ENCODE measurements at regions not wholly inside any gene's neighbourhood (a gene's known extent, or its start where the extent isn't known, plus 50 kb on each side); places are given as distances from the start of the nearest gene placed in this dataset.

- Histone ChIP-seq H3K27ac (ENCODE audit: low read depth, low read length) (no peak overlapping the region), H3K27me3 (ENCODE audit: insufficient read depth, low read length) (no peaks in the 10 kb centered on the region), H2AFZ (ENCODE audit: low read length, unreplicated experiment) (no peak overlapping the region), H3K79me2 (ENCODE audit: control insufficient read depth, insufficient read depth, low read length, unreplicated experiment) (no peaks in the 10 kb centered on the region), H3K4me3 (ENCODE audit: low read depth, low read length) (no peak overlapping the region), H3K36me3 (ENCODE audit: insufficient read depth, low read length) (no peaks in the 10 kb centered on the region), H3K4me1 (ENCODE audit: control insufficient read depth, insufficient read depth, low read length, unreplicated experiment) (no peaks in the 10 kb centered on the region)
Observed at GRCh38 chr4:166658585-166658984, 575.7 kb downstream of the SPOCK3 start.

DNA sequence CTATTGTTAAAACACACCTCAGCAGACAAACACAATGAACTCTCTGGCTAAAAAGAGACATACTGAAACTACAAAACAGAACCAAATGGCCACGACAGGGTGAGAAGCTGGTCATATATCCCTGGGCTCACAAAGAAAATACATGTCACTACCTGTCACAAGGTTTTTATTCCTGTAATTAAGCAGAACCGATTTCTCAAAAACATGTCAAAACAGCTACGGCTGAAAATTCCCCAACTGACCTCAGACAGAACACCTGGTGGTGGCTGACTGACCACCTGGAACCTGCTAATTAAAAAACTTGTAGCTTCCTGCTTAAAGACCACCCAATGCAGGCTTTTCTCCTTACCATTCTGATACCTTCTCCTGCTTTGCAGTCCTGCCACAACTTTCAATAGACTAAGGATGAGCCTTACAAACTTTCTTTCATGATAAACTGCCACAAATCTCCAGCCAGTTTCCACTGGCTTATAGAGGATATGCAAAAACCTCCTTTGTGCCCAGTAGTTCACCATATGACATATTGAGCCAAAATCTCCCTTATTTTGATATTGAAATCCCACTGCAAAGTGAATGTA lies 571.9 kb downstream of the SPOCK3 start:
- Histone ChIP-seq H2AFZ (ENCODE audit: low read length, unreplicated experiment) (no peak overlapping the region), H3K4me3 (ENCODE audit: low read depth, low read length) (no peak overlapping the region), H3K27me3 (ENCODE audit: insufficient read depth, low read length) (no peaks in the 10 kb centered on the region), H3K36me3 (ENCODE audit: insufficient read depth, low read length) (no peaks in the 10 kb centered on the region), H3K4me1 (ENCODE audit: control insufficient read depth, insufficient read depth, low read length, unreplicated experiment) (no peaks in the 10 kb centered on the region), H3K79me2 (ENCODE audit: control insufficient read depth, insufficient read depth, low read length, unreplicated experiment) (no peaks in the 10 kb centered on the region), H3K27ac (ENCODE audit: low read depth, low read length) (no peak overlapping the region)

GRCh38 chr4:166670341-166670740 lies 564.0 kb downstream of the SPOCK3 start:
- H3K4me3 ChIP-seq (ENCODE audit: low read depth, low read length): no peak overlapping the region
- H3K27ac ChIP-seq (ENCODE audit: low read depth, low read length): no peak overlapping the region
- no peaks in the 10 kb centered on the region for H3K79me2 ChIP-seq (ENCODE audit: control insufficient read depth, insufficient read depth, low read length, unreplicated experiment)
- 0 out of 2 replicates have a peak, but pooled peaks cover 2% of the 10 kb centered on the region for H3K27me3 ChIP-seq (ENCODE audit: insufficient read depth, low read length)
- H2AFZ ChIP-seq (ENCODE audit: low read length, unreplicated experiment): no peak overlapping the region
- no peaks in the 10 kb centered on the region for H3K36me3 ChIP-seq (ENCODE audit: insufficient read depth, low read length)
- no peaks in the 10 kb centered on the region for H3K4me1 ChIP-seq (ENCODE audit: control insufficient read depth, insufficient read depth, low read length, unreplicated experiment)

DNA sequence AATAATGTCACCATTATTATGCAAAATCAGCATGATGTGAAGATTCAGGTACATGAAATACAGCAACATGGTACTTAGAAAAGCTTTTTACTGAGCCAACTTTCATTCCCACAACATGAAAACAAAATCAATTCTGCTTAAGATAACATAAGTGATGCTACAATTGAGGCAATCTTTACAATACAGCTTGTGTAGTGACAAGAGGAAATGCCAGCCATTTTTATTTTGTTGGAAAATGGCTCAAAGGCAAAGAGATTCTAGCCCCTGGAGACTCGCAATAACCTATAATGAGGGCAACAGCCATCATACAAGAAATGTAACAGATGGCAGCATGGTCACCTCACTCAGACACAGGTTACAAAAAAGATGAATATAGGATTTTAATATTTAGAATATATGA lies 560.4 kb downstream of the SPOCK3 start:
- H3K4me1 ChIP-seq (ENCODE audit: control insufficient read depth, insufficient read depth, low read length, unreplicated experiment): no peaks in the 10 kb centered on the region
- no peak overlapping the region for H3K4me3 ChIP-seq (ENCODE audit: low read depth, low read length)
- no peaks in the 10 kb centered on the region for H3K36me3 ChIP-seq (ENCODE audit: insufficient read depth, low read length)
- H3K27ac ChIP-seq (ENCODE audit: low read depth, low read length): no peak overlapping the region
- no peak overlapping the region for H2AFZ ChIP-seq (ENCODE audit: low read length, unreplicated experiment)
- no peaks in the 10 kb centered on the region for H3K79me2 ChIP-seq (ENCODE audit: control insufficient read depth, insufficient read depth, low read length, unreplicated experiment)
- no peaks in the 10 kb centered on the region for H3K27me3 ChIP-seq (ENCODE audit: insufficient read depth, low read length)

DNA sequence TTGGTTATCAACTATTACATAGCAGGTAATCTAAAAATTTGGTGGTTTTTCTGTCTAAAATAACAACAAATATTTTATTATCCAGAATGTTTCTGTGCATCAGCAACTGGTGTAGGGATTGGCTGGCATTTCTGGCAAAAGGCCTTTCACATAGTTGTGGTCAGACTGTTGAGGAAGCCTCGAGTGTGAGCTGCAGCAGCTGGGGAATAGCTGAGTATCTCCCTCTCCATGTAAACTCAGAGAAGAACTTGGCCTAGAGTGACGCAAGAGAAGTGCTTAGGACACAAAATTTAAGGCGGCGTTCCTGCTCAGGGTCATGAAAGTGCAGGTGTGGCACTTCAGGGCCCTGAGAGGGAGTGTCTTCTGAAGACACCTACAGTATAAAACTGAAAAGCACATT lies 558.9 kb downstream of the SPOCK3 start:
- H2AFZ ChIP-seq (ENCODE audit: low read length, unreplicated experiment): no peak overlapping the region
- no peak overlapping the region for H3K27ac ChIP-seq (ENCODE audit: low read depth, low read length)
- no peaks in the 10 kb centered on the region for H3K79me2 ChIP-seq (ENCODE audit: control insufficient read depth, insufficient read depth, low read length, unreplicated experiment)
- no peaks in the 10 kb centered on the region for H3K27me3 ChIP-seq (ENCODE audit: insufficient read depth, low read length)
- H3K4me1 ChIP-seq (ENCODE audit: control insufficient read depth, insufficient read depth, low read length, unreplicated experiment): no peaks in the 10 kb centered on the region
- no peaks in the 10 kb centered on the region for H3K36me3 ChIP-seq (ENCODE audit: insufficient read depth, low read length)
- H3K4me3 ChIP-seq (ENCODE audit: low read depth, low read length): no peak overlapping the region

- H3K4me3 ChIP-seq (ENCODE audit: low read depth, low read length): no peak overlapping the region
- H3K27ac ChIP-seq (ENCODE audit: low read depth, low read length): no peak overlapping the region
- no peak overlapping the region for H2AFZ ChIP-seq (ENCODE audit: low read length, unreplicated experiment)
- H3K27me3 ChIP-seq (ENCODE audit: insufficient read depth, low read length): peaks cover 31% of the 10 kb centered on the region
- H3K36me3 ChIP-seq (ENCODE audit: insufficient read depth, low read length): no peaks in the 10 kb centered on the region
- no peaks in the 10 kb centered on the region for H3K79me2 ChIP-seq (ENCODE audit: control insufficient read depth, insufficient read depth, low read length, unreplicated experiment)
- no peaks in the 10 kb centered on the region for H3K4me1 ChIP-seq (ENCODE audit: control insufficient read depth, insufficient read depth, low read length, unreplicated experiment)
Observed at GRCh38 chr4:166680796-166681195, 553.5 kb downstream of the SPOCK3 start.

DNA sequence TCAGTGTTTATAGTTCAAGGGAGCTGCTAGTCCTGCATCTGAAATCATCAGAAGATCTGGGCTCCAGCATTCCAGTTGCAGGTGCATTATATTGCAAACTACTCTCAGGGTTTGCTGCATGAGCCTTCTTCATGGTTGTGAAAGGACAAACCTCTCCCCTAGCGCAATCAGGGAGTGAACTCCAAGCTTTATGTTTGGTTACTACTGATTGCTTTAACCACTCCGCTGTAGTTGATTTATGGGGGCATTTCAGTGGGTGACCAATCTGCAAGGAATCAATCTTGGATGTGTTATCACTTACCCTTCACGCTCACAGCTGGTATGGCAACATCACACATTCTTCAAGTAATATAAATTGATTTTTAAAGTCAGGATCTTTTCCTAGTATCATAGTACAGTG lies 552.1 kb downstream of the SPOCK3 start:
- peaks cover 34% of the 10 kb centered on the region for H3K27me3 ChIP-seq (ENCODE audit: insufficient read depth, low read length)
- no peak overlapping the region for H3K4me3 ChIP-seq (ENCODE audit: low read depth, low read length)
- no peaks in the 10 kb centered on the region for H3K79me2 ChIP-seq (ENCODE audit: control insufficient read depth, insufficient read depth, low read length, unreplicated experiment)
- no peak overlapping the region for H2AFZ ChIP-seq (ENCODE audit: low read length, unreplicated experiment)
- H3K4me1 ChIP-seq (ENCODE audit: control insufficient read depth, insufficient read depth, low read length, unreplicated experiment): no peaks in the 10 kb centered on the region
- no peak overlapping the region for H3K27ac ChIP-seq (ENCODE audit: low read depth, low read length)
- H3K36me3 ChIP-seq (ENCODE audit: insufficient read depth, low read length): no peaks in the 10 kb centered on the region
